Activated naive CD8-positive, alpha-beta T cell (primary cell): ENCODE measurements at regions not wholly inside any gene's neighbourhood (a gene's known extent, or its start where the extent isn't known, plus 50 kb on each side); places are given as distances from the start of the nearest gene placed in this dataset.

Experiments
- H3K27ac Mint-ChIP-seq: one replicate; pipeline ENCODE4 v1.8.0; 2021; ENCODE audit warnings: mixed read lengths
- H3K27me3 Mint-ChIP-seq: one replicate; pipeline ENCODE4 v1.8.0; 2021; ENCODE audit warnings: mixed read lengths
- H3K36me3 Mint-ChIP-seq: one replicate; pipeline ENCODE4 v1.8.0; 2021; ENCODE audit warnings: mixed read lengths
- H3K4me1 Mint-ChIP-seq: one replicate; pipeline ENCODE4 v1.8.0; 2021; ENCODE audit warnings: low read depth, mixed read lengths
- H3K4me3 Mint-ChIP-seq: one replicate; pipeline ENCODE4 v1.8.0; 2021; ENCODE audit warnings: mild to moderate bottlenecking, mixed read lengths
- H3K9me3 Mint-ChIP-seq: one replicate; pipeline ENCODE4 v1.8.0; 2021; ENCODE audit warnings: low read depth, mixed read lengths

GRCh38 chr18:10009321-10010144 is 95.7 kb downstream of the VAPA start:
- no peaks in the 10 kb centered on the region for H3K4me1 Mint-ChIP-seq
- H3K27me3 Mint-ChIP-seq, result no peaks in the 10 kb centered on the region
- no peaks in the 10 kb centered on the region for H3K36me3 Mint-ChIP-seq
- H3K9me3 Mint-ChIP-seq, result no peaks in the 10 kb centered on the region
- H3K4me3 Mint-ChIP-seq, result no peak overlapping the region
- H3K27ac Mint-ChIP-seq, result no peak overlapping the region

- H3K27ac Mint-ChIP-seq, result no peak overlapping the region
- no peaks in the 10 kb centered on the region for H3K9me3 Mint-ChIP-seq
- H3K4me3 Mint-ChIP-seq, result no peak overlapping the region
- no peaks in the 10 kb centered on the region for H3K27me3 Mint-ChIP-seq
- H3K4me1 Mint-ChIP-seq, result no peaks in the 10 kb centered on the region
- H3K36me3 Mint-ChIP-seq, result no peaks in the 10 kb centered on the region
Measured at GRCh38 chr18:10010611-10011015, 96.8 kb downstream of the VAPA start.

- Mint-ChIP-seq H3K4me1 (peaks cover 1% of the 10 kb centered on the region), H3K27me3 (no peaks in the 10 kb centered on the region), H3K4me3 (no peak overlapping the region), H3K36me3 (no peaks in the 10 kb centered on the region), H3K9me3 (no peaks in the 10 kb centered on the region), H3K27ac (no peak overlapping the region)
Measured at GRCh38 chr18:10011061-10011460, 97.2 kb downstream of the VAPA start.

- Mint-ChIP-seq H3K4me1 (peaks cover 8% of the 10 kb centered on the region), H3K27me3 (no peaks in the 10 kb centered on the region), H3K4me3 (no peak overlapping the region), H3K9me3 (no peaks in the 10 kb centered on the region), H3K27ac (no peak overlapping the region), H3K36me3 (no peaks in the 10 kb centered on the region)
Measured at GRCh38 chr18:10011751-10012150, 97.9 kb downstream of the VAPA start.

- Mint-ChIP-seq H3K36me3 (no peaks in the 10 kb centered on the region), H3K9me3 (no peaks in the 10 kb centered on the region), H3K4me1 (peaks cover 8% of the 10 kb centered on the region), H3K27ac (no peak overlapping the region), H3K4me3 (no peak overlapping the region), H3K27me3 (no peaks in the 10 kb centered on the region)
Measured at GRCh38 chr18:10012526-10012925, 98.7 kb downstream of the VAPA start.

GRCh38 chr18:10013621-10014543 is 100.1 kb downstream of the VAPA start:
- Mint-ChIP-seq H3K27me3 (no peaks in the 10 kb centered on the region), H3K27ac (no peak overlapping the region), H3K4me3 (no peak overlapping the region), H3K4me1 (peaks cover 8% of the 10 kb centered on the region), H3K9me3 (no peaks in the 10 kb centered on the region), H3K36me3 (no peaks in the 10 kb centered on the region)

- Mint-ChIP-seq H3K27ac (no peak overlapping the region), H3K9me3 (no peaks in the 10 kb centered on the region), H3K4me1 (peaks cover 8% of the 10 kb centered on the region), H3K4me3 (no peak overlapping the region), H3K36me3 (no peaks in the 10 kb centered on the region), H3K27me3 (no peaks in the 10 kb centered on the region)
Measured at GRCh38 chr18:10015288-10015701, 101.5 kb downstream of the VAPA start.

GRCh38 chr18:10015941-10016819 is 102.4 kb downstream of the VAPA start:
- Mint-ChIP-seq H3K36me3 (no peaks in the 10 kb centered on the region), H3K27me3 (no peaks in the 10 kb centered on the region), H3K4me1 (peaks cover 8% of the 10 kb centered on the region), H3K4me3 (no peak overlapping the region), H3K9me3 (no peaks in the 10 kb centered on the region), H3K27ac (no peak overlapping the region)

GRCh38 chr18:10017043-10017442 is 103.2 kb downstream of the VAPA start:
- H3K9me3 Mint-ChIP-seq, result no peaks in the 10 kb centered on the region
- no peak overlapping the region for H3K27ac Mint-ChIP-seq
- no peaks in the 10 kb centered on the region for H3K36me3 Mint-ChIP-seq
- no peak overlapping the region for H3K4me3 Mint-ChIP-seq
- peaks cover 8% of the 10 kb centered on the region for H3K4me1 Mint-ChIP-seq
- H3K27me3 Mint-ChIP-seq, result no peaks in the 10 kb centered on the region

- Mint-ChIP-seq H3K4me3 (no peak overlapping the region), H3K27ac (no peak overlapping the region), H3K9me3 (no peaks in the 10 kb centered on the region), H3K4me1 (peaks cover 8% of the 10 kb centered on the region), H3K36me3 (no peaks in the 10 kb centered on the region), H3K27me3 (peaks cover 2% of the 10 kb centered on the region)
Measured at GRCh38 chr18:10018289-10018688, 104.5 kb downstream of the VAPA start.

GRCh38 chr18:10020171-10020570 is 106.4 kb downstream of the VAPA start:
- no peaks in the 10 kb centered on the region for H3K9me3 Mint-ChIP-seq
- no peaks in the 10 kb centered on the region for H3K36me3 Mint-ChIP-seq
- peaks cover 2% of the 10 kb centered on the region for H3K27me3 Mint-ChIP-seq
- H3K4me1 Mint-ChIP-seq, result peaks cover 8% of the 10 kb centered on the region
- no peak overlapping the region for H3K27ac Mint-ChIP-seq
- no peak overlapping the region for H3K4me3 Mint-ChIP-seq

- H3K27me3 Mint-ChIP-seq, result peaks cover 2% of the 10 kb centered on the region
- H3K36me3 Mint-ChIP-seq, result no peaks in the 10 kb centered on the region
- H3K27ac Mint-ChIP-seq, result no peak overlapping the region
- no peak overlapping the region for H3K4me3 Mint-ChIP-seq
- no peaks in the 10 kb centered on the region for H3K9me3 Mint-ChIP-seq
- no peaks in the 10 kb centered on the region for H3K4me1 Mint-ChIP-seq
Measured at GRCh38 chr18:10022365-10022764, 108.5 kb downstream of the VAPA start.

GRCh38 chr18:10023853-10024570 is 110.2 kb downstream of the VAPA start:
- Mint-ChIP-seq H3K4me3 (no peak overlapping the region), H3K36me3 (no peaks in the 10 kb centered on the region), H3K27ac (no peak overlapping the region), H3K4me1 (no peaks in the 10 kb centered on the region), H3K27me3 (peaks cover 2% of the 10 kb centered on the region), H3K9me3 (no peaks in the 10 kb centered on the region)
